ENCODE measurements at regions not wholly inside any gene's neighbourhood (a gene's known extent, or its start where the extent isn't known, plus 50 kb on each side); places are given as distances from the start of the nearest gene placed in this dataset.

DNA sequence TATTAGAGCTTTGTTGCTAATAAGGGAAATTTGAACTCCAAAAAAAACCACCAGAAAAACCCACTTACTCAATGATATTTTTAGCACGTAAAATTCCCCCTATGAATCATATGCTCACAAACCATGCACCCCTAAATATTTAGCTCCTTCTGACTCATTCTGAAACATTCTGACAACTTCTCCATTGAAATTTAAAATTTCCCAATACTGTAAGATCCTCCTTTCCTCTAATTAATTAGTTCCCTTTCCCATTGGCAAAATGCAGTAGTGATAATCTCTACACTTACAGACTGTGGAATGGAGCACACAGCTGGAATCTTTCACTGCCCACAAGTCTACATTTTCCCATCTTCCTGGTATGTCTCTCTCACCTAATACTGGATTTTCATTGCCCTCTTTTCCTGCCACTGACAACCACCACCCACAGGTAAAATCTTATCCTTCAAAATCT is 215.8 kb upstream of the ACVR2A start:
- Mint-ChIP-seq H3K9me3 (no peaks in the 10 kb centered on the region), H3K4me3 (no peak overlapping the region), H3K36me3 (ENCODE audit: insufficient read depth) (no peaks in the 10 kb centered on the region), H3K27me3 (ENCODE audit: low read depth) (no peaks in the 10 kb centered on the region), H3K4me1 (ENCODE audit: low read depth) (peaks cover 22% of the 10 kb centered on the region)
- ATAC-seq (peak; percentile 12 to 54), DNase-seq (no peak)

DNA sequence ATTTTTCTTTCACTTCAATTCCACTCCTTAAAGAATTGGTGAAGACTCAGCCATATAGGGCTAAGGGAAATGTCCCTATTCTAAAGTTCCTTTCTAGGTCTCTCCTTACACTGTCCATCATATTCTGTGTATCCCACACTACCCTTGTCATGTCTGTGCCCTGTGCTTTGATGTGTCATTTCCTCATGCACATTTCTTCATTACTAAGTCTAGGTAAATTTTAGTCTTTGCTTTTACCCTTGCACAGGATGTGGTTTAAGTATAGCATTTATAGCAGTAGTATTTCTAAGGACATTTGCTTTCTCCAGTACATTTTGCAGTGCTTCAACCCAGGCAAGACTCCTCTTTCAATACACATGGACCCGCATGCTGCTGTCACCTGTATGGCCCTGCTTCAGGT is 221.5 kb upstream of the ACVR2A start:
- ATAC-seq (peak; percentile 97 to 98), DNase-seq (no peak)
- H3K36me3 Mint-ChIP-seq (ENCODE audit: insufficient read depth) = no peaks in the 10 kb centered on the region
- H3K9me3 Mint-ChIP-seq = no peaks in the 10 kb centered on the region
- H3K4me3 Mint-ChIP-seq = peak overlapping the region; percentile 36
- peaks cover 33% of the 10 kb centered on the region for H3K4me1 Mint-ChIP-seq (ENCODE audit: low read depth)
- no peaks in the 10 kb centered on the region for H3K27me3 Mint-ChIP-seq (ENCODE audit: low read depth)

DNA sequence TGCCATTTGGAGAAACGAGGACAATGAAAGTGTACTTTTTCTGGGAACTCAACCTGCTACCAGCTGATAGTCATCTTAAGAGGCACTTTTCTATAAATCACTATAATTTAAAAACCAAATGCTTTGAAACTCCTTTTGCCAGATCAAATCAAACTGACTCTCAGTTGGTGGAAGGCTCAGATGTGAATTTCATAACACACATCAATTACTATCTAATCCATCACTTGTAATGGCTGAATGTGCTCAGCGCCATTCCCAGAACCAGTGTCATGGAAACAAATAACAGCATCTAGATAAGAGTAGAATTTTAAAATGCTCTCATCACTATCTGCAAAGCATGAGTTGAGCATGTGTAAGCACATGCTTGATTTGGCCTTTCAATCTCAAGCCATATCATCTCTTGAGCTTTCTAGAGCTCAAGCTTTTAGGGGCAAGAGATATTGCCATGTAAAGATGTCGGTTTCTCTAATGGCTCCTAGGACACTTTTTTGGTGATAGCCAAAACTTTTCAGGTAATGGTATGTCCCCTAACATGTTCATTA is 223.1 kb upstream of the ACVR2A start:
- no peaks in the 10 kb centered on the region for H3K36me3 Mint-ChIP-seq (ENCODE audit: insufficient read depth)
- ATAC-seq = no peak

DNA sequence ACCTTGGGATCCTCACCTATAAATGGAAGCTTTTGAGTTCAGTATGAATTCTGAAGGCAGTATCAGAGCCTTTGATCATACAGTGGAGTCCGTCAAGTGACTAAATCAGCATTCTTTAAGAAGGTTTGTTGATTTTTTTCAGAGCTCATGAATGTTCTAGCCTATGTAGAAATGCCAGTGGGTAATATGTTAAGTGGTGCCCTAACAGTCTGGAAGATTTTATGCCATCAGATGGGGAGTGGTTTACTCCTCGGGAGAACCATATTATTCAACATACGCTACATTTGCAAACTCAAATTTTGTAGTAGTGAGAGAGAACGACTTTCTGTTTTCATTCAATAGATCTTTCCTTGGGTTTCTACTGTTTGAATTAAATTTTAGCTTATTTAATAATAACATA is 225.0 kb upstream of the ACVR2A start:
- no peaks in the 10 kb centered on the region for H3K9me3 Mint-ChIP-seq
- DNase-seq (no peak), ATAC-seq (no peak)
- no peaks in the 10 kb centered on the region for H3K36me3 Mint-ChIP-seq (ENCODE audit: insufficient read depth)
- H3K4me1 Mint-ChIP-seq (ENCODE audit: low read depth) = peaks cover 25% of the 10 kb centered on the region
- no peak overlapping the region for H3K4me3 Mint-ChIP-seq
- H3K27me3 Mint-ChIP-seq (ENCODE audit: low read depth) = no peaks in the 10 kb centered on the region

More for the DNA sequence above, 223.1 kb upstream of the ACVR2A start:
- H3K27me3 Mint-ChIP-seq (ENCODE audit: low read depth) = no peaks in the 10 kb centered on the region
- DNase-seq = no peak
- peaks cover 25% of the 10 kb centered on the region for H3K4me1 Mint-ChIP-seq (ENCODE audit: low read depth)
- H3K4me3 Mint-ChIP-seq = no peak overlapping the region
- no peaks in the 10 kb centered on the region for H3K9me3 Mint-ChIP-seq

DNA sequence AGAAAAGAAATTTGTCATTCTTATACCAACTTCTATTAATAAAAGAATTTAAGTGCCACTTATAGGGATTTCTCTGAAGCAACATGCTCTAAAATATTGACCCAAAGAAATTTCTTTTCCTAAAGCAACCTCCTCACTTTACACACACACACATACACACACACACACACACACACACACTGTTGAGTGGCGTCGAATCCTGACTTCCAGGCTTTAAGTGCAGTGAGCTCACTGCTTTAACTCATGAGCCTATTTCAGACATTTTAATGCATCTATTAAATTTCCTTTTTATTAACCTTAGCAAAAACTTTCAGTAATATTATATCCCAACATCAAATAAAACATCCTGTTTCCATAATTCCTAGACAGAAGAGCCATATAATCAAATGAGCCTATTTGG is 229.1 kb upstream of the ACVR2A start:
- ATAC-seq (no peak), DNase-seq (no peak)
- Mint-ChIP-seq H3K36me3 (ENCODE audit: insufficient read depth) (no peaks in the 10 kb centered on the region), H3K9me3 (no peaks in the 10 kb centered on the region), H3K4me1 (ENCODE audit: low read depth) (no peaks in the 10 kb centered on the region), H3K27me3 (ENCODE audit: low read depth) (no peaks in the 10 kb centered on the region), H3K4me3 (no peak overlapping the region)

DNA sequence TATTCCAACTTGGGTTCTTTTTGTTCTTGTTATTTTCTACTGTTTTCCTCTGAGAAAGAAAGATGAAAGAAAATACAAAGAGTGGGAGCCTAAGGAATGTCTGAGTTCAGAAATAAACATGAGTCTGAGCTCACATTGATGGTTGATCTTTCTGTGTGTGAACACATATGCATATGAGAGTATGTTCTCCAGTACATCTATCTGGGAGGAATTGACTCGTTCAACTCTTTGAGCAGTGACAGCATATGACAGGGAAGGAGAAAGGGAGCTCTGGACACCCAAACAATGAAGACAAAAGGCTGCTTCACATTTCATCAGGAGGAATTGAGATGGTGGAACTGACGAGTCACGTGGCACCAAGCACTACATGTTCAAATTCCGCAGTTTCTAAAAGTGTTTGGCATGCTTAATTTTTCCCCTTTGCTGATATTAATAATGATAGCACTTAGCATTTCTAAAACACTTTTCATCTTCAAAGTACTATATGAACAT is 229.8 kb upstream of the ACVR2A start:
- H3K4me3 Mint-ChIP-seq = no peak overlapping the region
- no peaks in the 10 kb centered on the region for H3K27me3 Mint-ChIP-seq (ENCODE audit: low read depth)
- no peak for ATAC-seq
- no peak for DNase-seq
- H3K9me3 Mint-ChIP-seq = no peaks in the 10 kb centered on the region
- no peaks in the 10 kb centered on the region for H3K4me1 Mint-ChIP-seq (ENCODE audit: low read depth)
- peaks cover 1% of the 10 kb centered on the region for H3K36me3 Mint-ChIP-seq (ENCODE audit: insufficient read depth)

DNA sequence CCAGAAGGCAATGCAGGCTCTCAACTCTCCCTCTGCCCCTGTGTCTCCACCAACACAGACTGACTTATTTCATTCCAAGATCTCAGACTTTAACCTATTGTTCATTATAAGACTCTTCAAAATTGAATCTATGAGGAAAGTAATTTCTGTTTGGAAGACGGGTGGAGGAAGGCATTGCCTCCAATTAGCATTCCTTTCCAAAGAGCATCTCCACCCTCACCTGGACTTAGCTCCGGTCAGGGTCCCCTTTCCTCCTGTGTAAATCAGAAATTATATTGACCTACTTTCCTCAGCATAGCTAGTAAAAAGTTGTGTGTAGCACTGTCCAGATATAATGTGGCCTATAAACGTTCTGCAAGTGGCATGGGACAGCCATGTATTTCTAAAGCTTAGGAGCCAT is 230.4 kb upstream of the ACVR2A start:
- Mint-ChIP-seq H3K4me1 (ENCODE audit: low read depth) (no peaks in the 10 kb centered on the region), H3K4me3 (no peak overlapping the region), H3K36me3 (ENCODE audit: insufficient read depth) (peaks cover 1% of the 10 kb centered on the region), H3K27me3 (ENCODE audit: low read depth) (no peaks in the 10 kb centered on the region), H3K9me3 (no peaks in the 10 kb centered on the region)
- no peak for ATAC-seq
- DNase-seq = no peak

DNA sequence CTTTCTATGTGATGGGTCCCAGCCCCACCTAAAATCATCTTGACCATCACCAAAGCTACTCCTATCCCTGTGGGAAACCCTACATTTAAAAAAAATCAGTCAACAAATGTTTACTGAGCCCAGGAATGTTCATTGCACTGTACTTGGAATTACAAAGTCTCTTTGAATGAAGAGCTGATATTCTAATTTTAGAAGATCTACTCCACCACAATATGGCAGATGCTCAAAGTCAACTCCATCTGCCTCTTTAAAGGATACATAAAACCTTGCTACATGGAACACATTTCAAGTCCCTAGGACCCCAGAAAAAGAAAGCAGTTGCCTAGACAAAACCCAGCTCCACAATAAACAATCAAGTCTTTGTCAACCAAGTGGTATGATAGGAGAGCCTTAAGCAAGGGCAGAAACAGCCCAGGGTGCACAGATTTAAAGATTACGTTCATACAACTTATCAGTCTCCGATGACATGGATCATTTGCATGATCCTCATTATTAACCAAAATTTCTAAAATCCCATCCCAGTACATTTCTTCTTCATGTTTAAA is 234.3 kb upstream of the ACVR2A start:
- DNase-seq (no peak), ATAC-seq (no peak)
- no peaks in the 10 kb centered on the region for H3K9me3 Mint-ChIP-seq
- peaks cover 2% of the 10 kb centered on the region for H3K4me1 Mint-ChIP-seq (ENCODE audit: low read depth)
- H3K36me3 Mint-ChIP-seq (ENCODE audit: insufficient read depth) = peaks cover 1% of the 10 kb centered on the region
- H3K27me3 Mint-ChIP-seq (ENCODE audit: low read depth) = no peaks in the 10 kb centered on the region
- no peak overlapping the region for H3K4me3 Mint-ChIP-seq

DNA sequence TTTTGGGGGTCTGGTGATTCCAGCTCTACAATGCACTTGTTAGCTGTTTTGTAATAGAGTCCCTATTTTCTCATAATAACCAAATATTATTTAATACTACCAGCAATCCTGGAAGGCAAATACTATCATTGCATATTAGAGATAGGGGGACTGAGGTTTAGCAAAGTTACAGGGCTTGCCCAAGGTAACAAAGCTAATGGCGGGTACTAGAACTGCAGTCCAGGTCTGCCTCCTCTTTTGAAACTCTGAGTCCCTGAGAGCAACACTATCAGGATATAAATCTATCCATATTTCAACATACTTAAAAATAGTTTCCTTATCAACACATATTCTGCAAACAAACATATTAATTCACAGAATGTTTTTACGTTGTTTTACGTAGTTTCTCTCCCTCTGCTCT is 235.5 kb upstream of the ACVR2A start:
- DNase-seq (no peak), ATAC-seq (no peak)
- Mint-ChIP-seq H3K27me3 (ENCODE audit: low read depth) (no peaks in the 10 kb centered on the region), H3K4me3 (no peak overlapping the region), H3K36me3 (ENCODE audit: insufficient read depth) (peaks cover 1% of the 10 kb centered on the region), H3K9me3 (no peaks in the 10 kb centered on the region), H3K4me1 (ENCODE audit: low read depth) (peaks cover 2% of the 10 kb centered on the region)

DNA sequence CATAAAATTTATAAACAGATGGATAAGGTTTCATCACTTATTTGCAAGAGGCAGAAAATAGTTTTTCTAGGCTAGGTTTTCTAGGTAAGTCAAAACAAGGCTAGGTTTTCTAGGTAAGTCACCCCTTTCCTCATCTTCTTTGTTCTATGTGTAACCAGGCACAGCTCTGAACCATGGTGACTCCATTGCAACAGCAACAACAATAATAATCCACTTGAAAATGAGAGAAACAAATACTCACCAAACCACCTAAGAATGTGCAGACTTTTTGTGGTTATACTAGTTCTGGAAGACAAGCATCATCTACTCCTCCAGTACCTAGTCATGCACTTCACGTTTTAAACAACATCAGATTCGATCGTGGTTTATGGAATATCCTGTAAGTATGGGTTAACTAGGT is 237.4 kb upstream of the ACVR2A start:
- ATAC-seq = peak; percentile 43 to 55
- Mint-ChIP-seq H3K4me1 (ENCODE audit: low read depth) (peaks cover 2% of the 10 kb centered on the region), H3K36me3 (ENCODE audit: insufficient read depth) (peaks cover 1% of the 10 kb centered on the region), H3K4me3 (no peak overlapping the region), H3K9me3 (no peaks in the 10 kb centered on the region), H3K27me3 (ENCODE audit: low read depth) (no peaks in the 10 kb centered on the region)
- DNase-seq = no peak

DNA sequence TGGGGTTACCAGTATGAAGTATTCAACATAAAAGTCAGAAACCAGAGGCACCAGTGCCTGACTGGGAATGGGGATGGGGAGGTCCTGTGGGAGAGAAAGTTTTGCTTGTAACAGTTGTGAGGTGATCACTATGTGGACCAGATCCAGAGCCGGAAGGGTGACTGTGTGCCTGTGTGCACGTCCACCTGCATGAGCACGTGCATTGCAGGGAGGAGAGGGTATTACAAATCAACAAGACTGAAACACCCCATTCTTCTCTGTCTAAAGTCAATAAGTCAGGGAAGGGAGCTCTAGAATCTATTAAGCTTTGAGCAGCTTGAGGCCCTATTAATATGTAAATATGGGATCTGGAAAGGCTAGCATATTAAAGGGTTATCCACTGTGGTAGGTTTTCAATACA is 241.0 kb upstream of the ACVR2A start:
- no peak overlapping the region for H3K4me3 Mint-ChIP-seq
- H3K36me3 Mint-ChIP-seq (ENCODE audit: insufficient read depth) = no peaks in the 10 kb centered on the region
- H3K27me3 Mint-ChIP-seq (ENCODE audit: low read depth) = no peaks in the 10 kb centered on the region
- peaks cover 2% of the 10 kb centered on the region for H3K4me1 Mint-ChIP-seq (ENCODE audit: low read depth)
- no peak for ATAC-seq
- DNase-seq = no peak
- no peaks in the 10 kb centered on the region for H3K9me3 Mint-ChIP-seq

DNA sequence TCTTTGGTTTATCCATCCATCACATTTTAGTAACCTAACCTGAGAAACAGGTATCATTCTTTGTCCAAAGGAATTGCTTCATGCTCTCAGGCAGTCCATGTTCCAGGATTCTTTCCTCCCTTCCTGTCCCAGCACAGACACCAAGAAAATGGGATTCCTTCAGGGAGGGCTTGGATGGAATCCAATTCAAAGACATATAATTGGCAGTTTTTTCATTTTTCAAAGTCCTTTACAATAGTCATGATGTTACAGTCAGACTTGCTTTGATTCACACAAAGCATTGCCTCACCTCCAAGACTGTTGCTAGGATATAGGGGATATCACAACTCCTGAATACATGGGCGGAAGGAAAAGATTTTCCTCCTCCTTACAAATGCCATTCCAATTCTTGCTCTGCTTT is 241.4 kb upstream of the ACVR2A start:
- no peak for DNase-seq
- Mint-ChIP-seq H3K9me3 (no peaks in the 10 kb centered on the region), H3K4me1 (ENCODE audit: low read depth) (peaks cover 2% of the 10 kb centered on the region), H3K4me3 (no peak overlapping the region), H3K36me3 (ENCODE audit: insufficient read depth) (no peaks in the 10 kb centered on the region), H3K27me3 (ENCODE audit: low read depth) (no peaks in the 10 kb centered on the region)
- ATAC-seq = no peak

DNA sequence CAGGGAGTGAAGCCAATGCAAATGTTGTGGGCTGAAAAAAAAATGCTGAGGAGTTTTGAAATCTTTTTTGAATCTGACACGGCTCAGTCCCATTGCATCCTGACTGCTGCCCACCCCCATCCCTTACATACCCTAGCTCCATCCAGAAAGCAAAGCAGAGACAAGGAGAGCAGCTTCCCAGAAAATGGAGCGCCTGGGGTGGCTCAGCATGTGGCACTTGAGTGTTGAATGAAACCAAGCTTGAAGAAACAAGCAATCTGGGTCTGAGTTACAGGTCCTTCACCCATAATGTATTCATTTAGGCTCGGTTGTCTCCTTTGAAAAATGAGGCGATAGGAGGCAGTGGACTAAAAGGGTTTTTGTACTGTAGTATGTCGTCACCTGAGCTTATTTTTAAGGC is 244.2 kb upstream of the ACVR2A start:
- no peak for DNase-seq
- Mint-ChIP-seq H3K4me3 (no peak overlapping the region), H3K27me3 (ENCODE audit: low read depth) (no peaks in the 10 kb centered on the region), H3K36me3 (ENCODE audit: insufficient read depth) (no peaks in the 10 kb centered on the region), H3K4me1 (ENCODE audit: low read depth) (no peaks in the 10 kb centered on the region), H3K9me3 (peaks cover 3% of the 10 kb centered on the region)
- ATAC-seq = no peak

DNA sequence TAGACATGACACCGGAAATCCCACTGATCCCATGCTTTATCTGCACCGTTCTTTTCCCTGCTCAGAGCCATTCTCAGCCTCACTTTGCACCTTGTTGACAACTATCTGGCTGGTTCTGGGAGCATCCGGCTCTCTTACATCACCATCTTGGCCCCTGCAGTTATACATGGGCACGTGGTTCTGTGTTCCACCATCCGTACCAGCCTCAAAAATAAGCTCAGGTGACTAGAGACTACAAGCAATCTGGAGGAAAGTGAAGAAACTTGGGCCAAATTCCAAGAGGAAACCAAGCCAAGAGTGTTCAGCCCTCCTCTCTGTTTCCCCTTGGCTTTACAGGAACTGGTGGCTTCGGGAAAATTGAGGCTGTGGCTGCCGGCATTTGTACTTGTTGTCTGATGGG is 244.6 kb upstream of the ACVR2A start:
- Mint-ChIP-seq H3K9me3 (peaks cover 3% of the 10 kb centered on the region), H3K27me3 (ENCODE audit: low read depth) (no peaks in the 10 kb centered on the region), H3K4me3 (no peak overlapping the region), H3K4me1 (ENCODE audit: low read depth) (no peaks in the 10 kb centered on the region), H3K36me3 (ENCODE audit: insufficient read depth) (no peaks in the 10 kb centered on the region)
- DNase-seq = no peak
- no peak for ATAC-seq

DNA sequence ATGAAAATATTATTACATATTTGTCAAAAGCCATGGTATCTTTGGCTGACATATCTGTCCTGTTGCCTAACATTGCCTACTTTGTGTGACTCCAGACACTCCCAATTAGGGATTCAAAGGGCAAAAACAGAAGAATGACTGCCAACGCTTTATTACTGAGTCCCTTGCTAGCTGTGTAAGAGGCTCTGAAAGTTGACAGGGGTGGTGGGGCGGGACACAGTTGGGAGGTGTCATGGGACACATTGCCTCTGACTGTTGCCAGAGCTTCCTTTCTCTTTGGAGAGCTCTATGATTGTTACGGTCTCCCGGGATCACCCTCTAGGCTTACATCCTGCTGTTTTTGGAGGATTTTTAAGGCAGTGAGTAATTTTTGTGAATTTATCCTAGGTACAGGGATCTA is 249.6 kb upstream of the ACVR2A start:
- Mint-ChIP-seq H3K27me3 (ENCODE audit: low read depth) (no peaks in the 10 kb centered on the region), H3K36me3 (ENCODE audit: insufficient read depth) (no peaks in the 10 kb centered on the region), H3K4me1 (ENCODE audit: low read depth) (no peaks in the 10 kb centered on the region), H3K4me3 (no peak overlapping the region), H3K9me3 (peaks cover 10% of the 10 kb centered on the region)
- DNase-seq (no peak), ATAC-seq (no peak)
